K562 (cell line): ENCODE measurements at regions not wholly inside any gene's neighbourhood (a gene's known extent, or its start where the extent isn't known, plus 50 kb on each side); places are given as distances from the start of the nearest gene placed in this dataset.

Experiments used
- ATAC-seq: fragments of 200-7000 bp; cut with Tn5 transposase; 3 replicates; pipeline ENCODE4 v1.9.1; 2020; ENCODE audit warnings: moderate library complexity
- BruUV-seq: library from RNA; stranded (reverse); fragments of 400-500 nt; replicated peaks from 2 replicates; lab custom pipeline; 2021; lab: Mats Ljungman, UMichigan
- CTCF ChIA-PET: fragments of 300-600 bp; formaldehyde crosslinking; extraction: SDS; loops from one replicate; lab custom pipeline; 2021; ENCODE audit warnings: low intra/inter-chr PET ratio; lab: Yijun Ruan, JAX
- POLR2A ChIA-PET: fragments of 300-600, 350-650 bp; sonication (Branson Sonifier 250); formaldehyde crosslinking; extraction: SDS; loops from one replicate; lab custom pipeline; 2021; ENCODE audit warnings: antibody characterized with exemption, inconsistent platforms; lab: Yijun Ruan, JAX
- DNase-seq, 4 experiments: peaks; one replicate each; pipeline versions ENCODE4 v3.0.0 to v3.0.0-alpha.2; 2011 to 2018; ENCODE audit warnings: low spot score in 3 of 4, mixed read lengths in 3 of 4; ENCODE audit errors: extremely low read depth in 1 of 4
- FAIRE-seq: peaks from 2 replicates; lab custom pipeline; 2011; peaks lifted over from hg19 to GRCh38; lab: Jason Lieb, UNC
- H2AFZ ChIP-seq: 2 replicates; pipeline ENCODE4 v1.6.0; 2011; ENCODE audit warnings: low read depth, low read length, control low read depth, inconsistent platforms
- H3K27ac ChIP-seq: fragments of 200-600 bp; 3 replicates; pipeline ENCODE4 v1.8.0; 2011; ENCODE audit warnings: low read depth, mild to moderate bottlenecking, control low read depth, inconsistent platforms, low read length, moderate library complexity, mixed read lengths; ENCODE audit errors: extremely low read depth
- H3K27me3 ChIP-seq, 2 experiments: fragments of 300-600 bp in 1 of 2; 2 replicates in 1 of 2; 3 replicates in 1 of 2; pipeline versions ENCODE4 v1.6.0 to v1.8.0; 2011; ENCODE audit warnings: inconsistent platforms in 2 of 2, low read length in 2 of 2, mild to moderate bottlenecking in 1 of 2, mixed read lengths in 1 of 2, moderate library complexity in 1 of 2; ENCODE audit not compliant: control insufficient read depth in 2 of 2, insufficient read depth in 2 of 2
- H3K36me3 ChIP-seq: fragments of 300-600 bp; 3 replicates; pipeline ENCODE4 v1.8.0; 2011; ENCODE audit warnings: mild to moderate bottlenecking, low read length, inconsistent platforms; ENCODE audit not compliant: control insufficient read depth, insufficient read depth
- H3K4me1 ChIP-seq, 2 experiments: fragments of 200-600 bp in 1 of 2; replicated peaks in 1 of 2; 2 replicates in 1 of 2; 3 replicates in 1 of 2; pipeline versions ENCODE4 v1.5.1 to v1.8.0; 2011; ENCODE audit warnings: inconsistent platforms in 2 of 2, low read length in 2 of 2, mild to moderate bottlenecking in 1 of 2, mixed read lengths in 1 of 2, moderate library complexity in 1 of 2; ENCODE audit not compliant: control insufficient read depth in 2 of 2, insufficient read depth in 2 of 2
- H3K4me2 ChIP-seq: 2 replicates; pipeline ENCODE4 v1.6.1; 2011; ENCODE audit warnings: low read length, control low read depth, inconsistent platforms, mixed read lengths; ENCODE audit not compliant: insufficient read depth
- H3K4me3 ChIP-seq: fragments of 200-600 bp; sonication (generic), shearing (Covaris generic); 2 replicates; pipeline ENCODE4 v1.5.1; 2016; ENCODE audit warnings: control low read depth, inconsistent platforms
- H3K79me2 ChIP-seq: fragments of 200-600 bp; 3 replicates; pipeline ENCODE4 v1.8.0; 2011; ENCODE audit warnings: low read length, inconsistent platforms; ENCODE audit not compliant: control insufficient read depth, insufficient read depth
- H3K9ac ChIP-seq, 2 experiments: 2 replicates each; pipeline versions ENCODE4 v1.6.0 to v1.6.1; 2011; ENCODE audit warnings: low read depth in 2 of 2, low read length in 2 of 2, control low read depth in 1 of 2, inconsistent platforms in 1 of 2, mild to moderate bottlenecking in 1 of 2, mixed read lengths in 1 of 2; ENCODE audit not compliant: insufficient read depth in 1 of 2
- H3K9me1 ChIP-seq: one replicate; pipeline ENCODE4 v1.6.0; 2011; ENCODE audit warnings: inconsistent platforms, mild to moderate bottlenecking, low read length, moderate library complexity; ENCODE audit not compliant: control insufficient read depth, insufficient read depth
- H3K9me3 ChIP-seq: replicated peaks from 2 replicates; pipeline ENCODE4 v1.5.1; 2011; ENCODE audit warnings: low read depth, low read length, inconsistent platforms; ENCODE audit not compliant: control insufficient read depth, insufficient read depth
- H4K20me1 ChIP-seq: replicated peaks from 2 replicates; pipeline ENCODE4 v1.6.1; 2011; ENCODE audit warnings: low read length, inconsistent platforms, mixed read lengths; ENCODE audit not compliant: control insufficient read depth, insufficient read depth
- BRF1 ChIP-seq: IDR thresholded peaks from 3 replicates; pipeline ENCODE4 v1.6.1; 2011; ENCODE audit warnings: borderline replicate concordance, mild to moderate bottlenecking; ENCODE audit not compliant: insufficient read length; ENCODE audit errors: extremely low read depth
- CBX8 ChIP-seq: fragments of 200-600 bp; sonication (generic); IDR thresholded peaks from 2 replicates; pipeline ENCODE4 v1.6.1; 2012; ENCODE audit warnings: borderline replicate concordance, mixed run types, low read depth, mild to moderate bottlenecking, moderate library complexity, mixed read lengths, low read length, control low read depth, inconsistent platforms; ENCODE audit not compliant: poor library complexity, severe bottlenecking; ENCODE audit errors: extremely low read depth
- E2F1 ChIP-seq: sonication (generic); formaldehyde crosslinking; IDR thresholded peaks from 2 replicates; pipeline ENCODE4 v1.8.1; 2023; ENCODE audit warnings: mild to moderate bottlenecking, missing genetic modification reagents, moderate library complexity
- ELK1 ChIP-seq: sonication (generic); formaldehyde crosslinking; IDR thresholded peaks from 2 replicates; pipeline ENCODE4 v1.8.1; 2022; ENCODE audit warnings: missing genetic modification reagents
- HNRNPUL1 ChIP-seq: fragments of 200-400 bp; formaldehyde crosslinking; IDR thresholded peaks from 2 replicates; pipeline ENCODE4 v1.6.1; 2017; ENCODE audit warnings: low read length
- MBD1 ChIP-seq: fragments of 250-450 bp; sonication (Bioruptor Pico); IDR thresholded peaks from 2 replicates; pipeline ENCODE4 v1.8.0; 2022; ENCODE audit warnings: inconsistent platforms
- MEIS2 ChIP-seq: fragments of 450-650 bp; IDR thresholded peaks from 2 replicates; pipeline ENCODE4 v1.6.1; 2014; ENCODE audit warnings: mild to moderate bottlenecking; ENCODE audit not compliant: partially characterized antibody
- MTA3 ChIP-seq: fragments of 450-650 bp; formaldehyde crosslinking; IDR thresholded peaks from 2 replicates; pipeline ENCODE4 v1.6.1; 2017; ENCODE audit warnings: mild to moderate bottlenecking, borderline replicate concordance
- MTF1 ChIP-seq: fragments of 250-450 bp; sonication (Bioruptor Pico); IDR thresholded peaks from 2 replicates; pipeline ENCODE4 v1.9.0; 2021; ENCODE audit warnings: moderate library complexity, mild to moderate bottlenecking, inconsistent platforms, borderline replicate concordance
- PHF21A ChIP-seq: fragments of 450-650 bp; IDR thresholded peaks from 2 replicates; pipeline ENCODE4 v1.6.1; 2017; ENCODE audit warnings: low read depth, borderline replicate concordance
- RAD21 ChIP-seq, 2 experiments: fragments of 250-450 bp in 1 of 2; fragments of 450-650 bp in 1 of 2; sonication (Bioruptor Pico) in 1 of 2; formaldehyde crosslinking in 1 of 2; IDR thresholded peaks in 1 of 2; conservative IDR thresholded peaks in 1 of 2; 2 replicates each; pipeline versions ENCODE4 v1.4.0 to v1.8.0; 2020 to 2022; ENCODE audit warnings: mild to moderate bottlenecking in 2 of 2, moderate library complexity in 1 of 2
- SMARCE1 ChIP-seq: fragments of 450-650 bp; IDR thresholded peaks from 2 replicates; pipeline ENCODE4 v1.7.1; 2016; ENCODE audit warnings: mild to moderate bottlenecking
- TRIM28 ChIP-seq: fragments of 450-650 bp; IDR thresholded peaks from 2 replicates; pipeline ENCODE4 v1.6.1; 2017
- ZFPM2 ChIP-seq: fragments of 250-450 bp; sonication (Bioruptor Pico); IDR thresholded peaks from 2 replicates; pipeline ENCODE4 v1.5.1; 2022; ENCODE audit warnings: mild to moderate bottlenecking
- ZNF445 ChIP-seq: fragments of 250-450 bp; sonication (Bioruptor Pico); IDR thresholded peaks from 2 replicates; pipeline ENCODE4 v1.4.0; 2020; ENCODE audit warnings: low read depth, mild to moderate bottlenecking, moderate library complexity
- ZNF644 ChIP-seq: fragments of 200-800 bp; sonication (Bioruptor generic); IDR thresholded peaks from 2 replicates; pipeline ENCODE4 v1.6.1; 2016; ENCODE audit warnings: low read depth, missing genetic modification characterization, missing compliant biosample characterization
- WGBS: fragments of 100-300 bp; shearing (Covaris generic); methylation state at CpG from one replicate; pipeline ENCODE4 v1.1.6; 2016; ENCODE audit warnings: low coverage, mixed read lengths; ENCODE audit not compliant: insufficient coverage; ENCODE audit errors: missing lambda C conversion rate; 5-methylcytosine and 5-hydroxymethylcytosine counted together
- in situ Hi-C: fragments of 300-500 bp; cut with MboI; formaldehyde crosslinking; loops from 4 replicates; pipeline ENCODE4 v1.15.0; 2018; ENCODE audit warnings: inconsistent platforms, mixed read lengths
- intact Hi-C: fragments of 100-400 bp; cut with micrococcal nuclease; formaldehyde crosslinking; loops from 2 replicates; pipeline ENCODE4 v1.14.2; 2022

- TF ChIP-seq MBD1 (CRISPR knock-in tag) (no peak), ZNF644 (tag) (no peak), SMARCE1 (no peak), PHF21A (no peak), ZFPM2 (CRISPR knock-in tag) (no peak)
These were observed 120.0 kb upstream of the EGFR start (continued) for GRCh38 chr7:54898659-54899340.

GRCh38 chr7:54901840-54902239, 117.0 kb upstream of the EGFR start:
- Histone ChIP-seq H3K36me3 (no peaks in the 10 kb centered on the region), H3K9ac (no peak overlapping the region), H3K4me2 (no peak overlapping the region), H4K20me1 (no peaks in the 10 kb centered on the region), H2AFZ (no peak overlapping the region), H3K4me1 (no peaks in the 10 kb centered on the region), H3K27ac (no peak overlapping the region), H3K4me3 (no peak overlapping the region), H3K9me1 (no peaks in the 10 kb centered on the region), H3K79me2 (no peaks in the 10 kb centered on the region), H3K27me3 (peaks cover 0 to 4% of the 10 kb centered on the region in 2 experiments; a peak in 3 of 5 replicates), H3K9me3 (no peaks in the 10 kb centered on the region)
- intact Hi-C loops (no loop called here), in situ Hi-C loops (no loop called here)
- ATAC-seq (no peak), DNase-seq (no peak), FAIRE-seq (no peak)
- BruUV-seq: no TSS peak
- ChIA-PET POLR2A (interaction anchor here (1.0 kb wide), 1 partner anchor 9 kb away, joined by 5 read pairs; no protein-coding TSS in a partner anchor), CTCF (no interaction called here)
- WGBS: 0% methylated on average over 5 of the region's 5 CpGs
- TF ChIP-seq MTA3: no peak
- TF ChIP-seq ZNF445: no peak
- TF ChIP-seq MEIS2: no peak
- TF ChIP-seq MTF1: no peak
- TF ChIP-seq CBX8: no peak
- no peak for TF ChIP-seq TRIM28
- TF ChIP-seq BRF1: no peak
- TF ChIP-seq RAD21 (CRISPR knock-in tag; conservative IDR thresholded peaks at IDR 0.05 in 1 of 2, IDR thresholded peaks at IDR 0.05 in 1 of 2): no peak
- no peak for TF ChIP-seq ELK1 (CRISPR knock-in tag)
- TF ChIP-seq HNRNPUL1: no peak
- TF ChIP-seq E2F1 (CRISPR knock-in tag): no peak
